GM18517 (cell line): ENCODE measurements at regions not wholly inside any gene's neighbourhood (a gene's known extent, or its start where the extent isn't known, plus 50 kb on each side); places are given as distances from the start of the nearest gene placed in this dataset.
"Not testable (repeated sequence)": the region's sequence is repeated elsewhere in the genome, so short reads cannot be mapped to it uniquely, and the experiment has no call there.

Source experiments
- ATAC-seq: cut with Tn5 transposase; IDR thresholded peaks from one replicate; pipeline ENCODE4 v1.9.1; 2021; ENCODE audit warnings: mild to moderate bottlenecking, moderate library complexity; ENCODE audit not compliant: unreplicated experiment

DNA sequence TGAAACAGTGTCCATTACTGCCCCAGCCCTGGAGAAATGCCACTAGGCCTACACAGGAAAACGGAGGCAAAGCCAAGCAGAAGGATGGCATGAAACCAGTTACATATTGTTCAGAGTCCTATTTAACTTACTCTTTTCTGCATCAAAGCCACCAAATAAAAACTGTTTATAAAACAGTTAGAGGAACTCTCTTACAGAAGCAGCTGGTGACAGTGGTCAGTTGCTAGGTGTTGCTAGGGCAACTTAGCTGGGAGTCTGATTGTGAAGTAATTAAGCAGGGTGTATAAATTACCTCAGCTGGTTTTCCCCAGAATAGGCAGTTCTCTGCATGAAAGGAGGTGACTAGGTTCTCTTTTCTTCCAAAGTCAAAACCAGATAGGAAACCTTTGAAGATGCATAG, 115.6 kb upstream of the ZBED5 start:
- ATAC-seq: no peak

DNA sequence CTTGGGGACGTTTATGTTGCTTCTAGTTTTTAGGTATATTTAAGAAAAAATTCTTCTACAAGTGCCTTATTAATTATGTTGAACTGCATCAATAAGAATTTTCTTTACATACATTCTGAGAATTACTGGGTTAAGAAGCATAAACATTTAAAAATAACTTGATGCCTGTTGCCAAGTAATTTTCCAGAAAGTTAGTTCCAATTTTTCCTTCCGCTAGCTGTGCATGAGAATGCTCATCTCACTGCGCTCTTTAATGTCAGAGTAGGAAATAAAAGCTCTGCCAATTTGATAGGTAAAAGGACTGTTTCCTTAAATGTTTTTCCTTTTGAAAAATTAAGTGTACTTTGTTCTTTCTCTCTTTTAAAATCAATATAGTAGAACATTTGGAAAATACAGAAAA, 113.1 kb upstream of the ZBED5 start:
- ATAC-seq: no peak

DNA sequence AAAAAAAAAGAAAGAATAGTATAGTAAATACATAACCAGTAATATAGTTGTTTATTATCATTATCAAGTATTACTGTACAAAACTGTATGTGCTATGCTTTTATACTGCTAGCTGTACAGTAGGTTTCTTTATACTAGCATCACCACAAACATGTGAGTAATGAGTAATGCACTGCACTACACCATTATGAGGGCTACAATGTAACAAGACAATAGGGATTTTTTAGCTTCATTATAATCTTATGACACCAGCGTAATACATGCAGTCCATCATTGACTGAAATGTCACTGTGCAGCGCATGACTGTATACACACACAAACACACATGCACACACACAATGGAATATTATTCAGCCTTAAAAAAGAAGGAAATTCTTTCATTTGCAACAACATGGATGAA, 111.5 kb upstream of the ZBED5 start:
- ATAC-seq: no peak

DNA sequence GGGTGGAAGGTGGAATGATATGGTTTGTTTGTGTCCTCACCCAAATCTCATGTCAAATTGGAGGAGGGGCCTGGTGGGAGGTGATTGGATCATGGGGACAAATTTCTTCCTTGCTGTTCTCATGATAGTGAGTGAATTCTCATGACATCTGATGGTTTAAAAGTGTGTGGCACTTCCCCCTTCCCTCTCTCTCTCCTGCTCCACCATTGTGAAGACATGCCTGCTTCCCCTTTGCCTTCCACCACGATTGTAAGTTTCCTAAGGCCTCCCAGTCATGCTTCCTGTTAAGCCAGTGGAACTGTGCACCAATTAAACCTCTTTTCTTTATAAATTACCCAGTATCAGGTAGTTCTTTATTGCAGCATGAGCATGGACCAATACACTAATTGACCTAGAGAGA, 99.0 kb upstream of the ZBED5 start:
- not testable (repeated sequence) for ATAC-seq

DNA sequence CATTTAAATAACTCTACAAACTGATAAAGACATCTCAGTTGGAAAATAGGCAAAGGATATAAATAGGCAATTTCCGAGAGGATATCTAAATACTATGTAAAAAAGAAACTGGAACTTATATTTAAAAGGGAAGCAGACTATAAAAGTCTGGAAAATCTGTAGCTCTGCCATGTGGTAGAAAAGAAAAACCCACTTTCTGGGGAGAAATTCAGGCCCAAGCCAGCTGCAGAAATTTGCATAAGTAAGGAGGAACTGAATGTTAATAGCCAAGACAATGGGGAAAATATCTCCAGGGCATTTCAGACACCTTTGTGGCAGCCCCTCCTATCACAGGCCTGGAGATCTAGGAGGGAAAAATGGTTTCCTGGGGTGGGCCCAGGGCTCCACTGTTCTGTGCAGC, 97.8 kb upstream of the ZBED5 start:
- ATAC-seq: no peak

DNA sequence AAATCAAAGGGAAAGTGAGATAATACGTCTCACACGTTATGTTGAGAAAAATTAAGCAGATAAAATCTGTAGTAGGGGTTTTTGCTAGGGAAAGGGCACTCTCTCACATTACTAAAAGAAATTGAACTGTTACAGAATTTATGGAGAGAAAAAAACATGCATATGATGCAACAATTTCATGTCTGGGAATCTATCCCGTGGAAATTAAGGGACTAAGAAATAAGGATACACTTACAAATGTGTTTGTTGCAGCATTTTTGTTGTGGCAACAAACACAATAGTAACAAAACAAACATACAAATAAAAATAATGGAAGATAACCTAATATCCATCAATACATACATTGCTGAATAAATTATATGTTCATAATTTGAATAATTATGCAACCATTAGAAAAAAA, 96.3 kb upstream of the ZBED5 start:
- no peak for ATAC-seq

DNA sequence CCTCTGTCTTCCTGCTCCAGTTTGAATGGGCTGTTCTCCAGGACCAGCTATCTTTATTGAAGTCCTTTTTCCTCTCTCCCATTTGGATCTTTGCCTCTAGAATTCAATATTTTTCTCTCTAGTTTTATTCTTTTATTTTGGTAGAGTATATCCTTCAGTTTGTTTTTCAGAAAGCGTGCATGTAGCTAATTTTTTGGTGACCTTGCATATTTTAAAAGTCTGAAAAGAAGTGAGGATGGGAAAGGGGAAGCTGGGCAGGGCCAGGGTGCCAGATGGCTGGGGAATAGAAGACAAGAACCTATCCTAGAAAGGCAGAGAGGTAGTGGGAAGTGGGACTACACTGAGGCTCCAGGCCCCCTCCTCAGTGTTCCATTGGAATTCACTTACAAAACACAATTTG, 95.0 kb upstream of the ZBED5 start:
- ATAC-seq: no peak

DNA sequence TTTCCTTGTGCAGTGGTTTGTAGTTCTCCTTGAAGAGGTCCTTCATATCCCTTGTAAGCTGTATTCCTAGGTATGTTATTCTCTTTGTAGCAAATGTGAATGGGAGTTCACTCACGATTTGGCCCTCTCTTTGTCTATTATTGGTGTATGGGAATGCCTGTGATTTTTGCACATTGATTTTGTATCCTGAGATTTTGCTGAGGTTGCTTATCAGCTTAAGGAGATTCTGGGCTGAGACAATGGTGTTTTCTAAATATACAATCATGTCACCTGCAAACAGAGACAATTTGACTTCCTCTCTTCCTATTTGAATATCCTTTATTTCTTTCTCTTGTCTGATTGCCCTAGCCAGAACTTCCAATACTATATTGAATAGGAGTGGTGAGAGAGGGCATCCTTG, 90.1 kb upstream of the ZBED5 start:
- not testable (repeated sequence) for ATAC-seq

DNA sequence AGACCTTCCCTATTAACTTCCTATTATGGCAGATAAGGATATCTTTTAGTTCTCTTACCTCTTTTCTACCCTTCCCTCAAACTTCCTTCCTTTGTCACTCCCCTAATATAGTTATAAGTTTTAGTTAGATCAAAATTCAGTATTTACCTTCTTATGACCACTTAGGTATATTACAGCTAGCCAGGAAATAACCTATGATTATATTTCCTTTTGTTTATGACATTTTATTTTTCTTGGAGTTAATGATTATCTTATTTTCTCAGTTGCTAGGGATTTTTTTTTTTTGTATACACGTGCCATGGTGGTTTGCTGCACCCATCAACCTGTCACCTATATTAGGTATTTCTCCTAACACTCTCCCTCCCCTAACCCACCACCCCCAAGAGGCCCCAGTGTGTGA, 88.2 kb upstream of the ZBED5 start:
- no peak for ATAC-seq

DNA sequence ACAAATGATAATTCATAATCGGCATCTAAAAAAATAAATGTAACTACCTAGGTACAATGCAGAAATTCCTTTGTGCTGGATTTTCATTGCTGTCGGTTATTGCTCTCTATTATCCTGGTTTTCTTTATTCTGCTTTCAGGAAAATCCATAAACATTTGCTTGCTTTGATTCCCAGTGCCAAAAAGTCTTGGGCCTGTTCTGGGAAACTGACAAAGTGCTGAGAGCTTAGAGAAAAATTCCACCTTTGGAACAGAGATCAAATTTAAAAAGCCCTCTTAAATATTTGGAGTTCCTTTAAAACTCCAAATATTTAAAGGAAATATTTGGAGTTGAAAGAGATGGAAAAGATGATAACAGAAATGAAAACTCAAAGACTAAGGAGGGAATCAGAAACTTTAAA, 87.3 kb upstream of the ZBED5 start:
- ATAC-seq: no peak

DNA sequence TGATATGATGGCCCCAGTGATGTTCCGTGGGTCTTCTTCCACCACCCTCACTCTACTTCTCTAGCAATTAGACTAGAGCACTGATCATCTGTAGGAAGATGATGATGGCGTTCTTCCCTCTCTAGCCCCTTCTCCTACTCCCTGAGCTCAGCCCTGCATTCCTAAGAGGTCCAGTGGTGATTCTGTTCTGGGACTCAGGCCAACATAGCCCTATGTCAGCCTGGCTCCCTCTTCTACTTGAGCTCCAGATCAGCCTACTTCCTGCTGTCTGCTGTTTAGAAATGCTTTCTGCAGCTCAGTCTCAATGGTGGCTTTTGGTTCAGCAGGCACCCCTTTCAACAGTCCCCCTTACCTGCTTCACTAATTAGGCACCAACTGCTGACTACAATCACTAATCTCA, 86.1 kb upstream of the ZBED5 start:
- ATAC-seq: no peak

DNA sequence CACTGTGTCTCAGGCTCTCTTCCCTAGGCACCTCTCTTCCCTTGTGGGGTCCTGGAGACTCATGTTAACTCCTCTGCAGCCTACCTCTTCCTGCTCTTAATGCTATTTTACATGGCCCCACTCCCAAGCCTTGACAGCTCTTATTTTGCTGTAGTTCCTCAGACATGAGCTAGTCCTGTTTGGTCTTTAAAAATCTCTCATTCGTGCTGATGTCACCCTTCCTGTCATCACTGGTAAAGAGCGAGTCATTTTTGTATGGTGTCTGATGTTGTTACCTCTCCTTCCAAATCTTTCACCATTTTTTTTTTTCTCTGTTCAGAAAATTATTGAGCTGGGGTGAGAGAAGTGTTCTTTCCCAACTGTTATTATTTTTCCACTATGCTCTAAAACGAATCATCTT, 84.8 kb upstream of the ZBED5 start:
- ATAC-seq: no peak

DNA sequence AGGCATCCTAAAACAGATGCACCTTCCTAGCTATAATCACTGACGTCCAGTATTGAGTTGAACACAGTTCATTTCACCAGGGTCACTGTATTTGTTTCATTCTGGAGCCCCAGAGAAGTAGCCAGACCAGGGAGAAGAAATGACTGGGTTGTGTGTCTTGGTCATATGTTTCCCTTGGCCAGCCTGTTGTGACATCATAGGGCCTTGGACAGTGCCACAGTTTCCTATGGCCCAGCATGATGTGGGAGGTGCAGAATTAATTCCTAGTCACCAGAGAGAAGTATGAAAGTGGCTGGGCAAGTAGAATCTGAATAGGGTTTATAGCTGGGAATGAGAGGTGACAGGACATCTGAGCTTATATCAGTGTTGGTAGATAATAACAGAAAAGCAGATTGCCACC, 84.0 kb upstream of the ZBED5 start:
- ATAC-seq: no peak

DNA sequence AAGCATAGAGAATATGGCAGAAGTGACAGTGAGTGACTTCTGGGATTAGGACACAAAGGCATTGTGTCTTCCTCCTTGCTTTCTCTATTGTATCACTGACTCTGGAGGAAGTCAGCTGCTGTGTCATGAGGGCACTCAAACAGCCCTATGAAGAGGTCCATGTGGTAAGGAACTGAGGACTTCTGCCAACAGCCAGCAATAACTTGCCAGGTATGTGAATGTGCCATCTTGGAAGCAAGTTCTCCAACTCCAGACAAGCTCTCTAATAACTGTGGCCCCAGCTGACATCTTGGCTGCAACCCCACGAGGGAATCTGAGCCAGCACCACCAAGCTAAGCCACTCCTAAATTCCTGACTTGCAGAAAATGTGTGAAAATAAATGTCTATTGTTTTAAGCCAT, 83.6 kb upstream of the ZBED5 start:
- no peak for ATAC-seq

DNA sequence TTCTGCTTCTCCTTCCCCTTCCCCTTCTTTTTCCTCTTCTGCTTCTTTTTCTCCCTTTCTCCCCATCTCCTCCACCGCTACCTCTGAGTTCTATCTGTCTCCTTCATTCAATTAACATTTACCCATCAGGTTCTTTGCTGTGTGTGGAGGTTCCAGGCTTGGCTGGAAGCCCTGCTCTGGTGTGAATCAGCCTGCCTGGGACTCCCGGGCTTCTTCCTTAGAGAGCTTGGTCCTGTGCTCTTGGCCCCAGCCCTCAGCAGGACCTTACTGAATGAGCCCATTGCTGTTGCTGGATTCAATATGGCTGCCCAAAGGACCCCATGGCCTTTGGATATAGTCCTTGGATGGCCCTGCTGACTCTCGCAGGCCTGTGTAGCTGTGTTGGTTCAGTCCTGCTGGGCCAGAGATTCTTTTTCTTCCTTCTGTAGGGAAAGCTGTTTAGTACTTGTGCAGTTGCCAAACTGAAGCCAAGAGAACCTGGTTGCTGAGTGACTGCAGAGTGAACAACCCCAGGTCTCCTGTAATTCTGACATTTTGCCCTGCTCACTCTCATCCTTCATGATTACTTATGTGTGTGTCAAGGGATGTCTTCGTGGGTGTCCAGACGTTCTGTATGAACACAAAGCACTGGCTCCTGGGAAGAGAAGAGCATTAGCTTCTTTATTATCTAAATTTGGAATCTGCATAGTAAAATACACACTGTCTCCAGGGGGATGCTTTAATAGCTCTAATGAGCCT, 81.0 kb upstream of the ZBED5 start:
- ATAC-seq: no peak

DNA sequence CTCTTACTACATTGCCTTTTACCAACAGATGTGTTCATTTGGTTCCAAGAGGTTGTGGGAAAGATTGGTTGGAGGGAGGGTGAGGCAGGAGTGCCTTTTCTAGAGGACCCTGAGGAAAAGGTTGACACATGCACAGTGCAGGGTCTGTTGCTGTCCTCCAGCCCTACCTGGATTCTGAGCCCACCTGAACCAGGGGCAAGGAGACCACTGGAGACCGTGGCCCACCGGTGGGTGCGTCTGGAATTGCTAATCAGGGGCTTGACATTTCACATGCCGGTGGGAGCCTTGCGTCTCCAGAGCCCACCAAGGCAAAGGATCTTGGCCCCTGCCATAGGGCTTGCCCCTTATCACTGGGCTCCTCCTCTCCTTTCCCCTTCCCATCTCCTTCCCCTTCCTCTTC, 80.4 kb upstream of the ZBED5 start:
- ATAC-seq: no peak

DNA sequence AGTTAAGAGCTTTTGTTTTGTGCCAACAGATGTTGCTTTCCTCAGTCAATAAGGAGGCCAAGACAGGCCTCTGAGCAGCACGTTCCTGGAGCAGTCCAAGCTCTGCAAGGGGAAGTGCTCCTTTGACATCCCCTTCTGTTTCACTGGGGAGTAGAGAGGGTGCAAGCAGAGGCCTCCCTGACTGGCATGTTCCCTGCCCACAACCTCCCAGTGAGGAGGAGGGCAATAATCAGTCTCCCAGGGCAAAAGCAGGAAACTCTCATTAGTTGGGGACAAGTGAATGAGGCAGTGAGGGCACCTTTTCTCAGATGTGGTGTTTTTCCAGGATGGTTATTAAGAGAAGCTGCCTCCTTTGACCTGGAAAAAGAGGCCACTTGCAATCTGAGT, 79.5 kb upstream of the ZBED5 start:
- ATAC-seq: no peak

DNA sequence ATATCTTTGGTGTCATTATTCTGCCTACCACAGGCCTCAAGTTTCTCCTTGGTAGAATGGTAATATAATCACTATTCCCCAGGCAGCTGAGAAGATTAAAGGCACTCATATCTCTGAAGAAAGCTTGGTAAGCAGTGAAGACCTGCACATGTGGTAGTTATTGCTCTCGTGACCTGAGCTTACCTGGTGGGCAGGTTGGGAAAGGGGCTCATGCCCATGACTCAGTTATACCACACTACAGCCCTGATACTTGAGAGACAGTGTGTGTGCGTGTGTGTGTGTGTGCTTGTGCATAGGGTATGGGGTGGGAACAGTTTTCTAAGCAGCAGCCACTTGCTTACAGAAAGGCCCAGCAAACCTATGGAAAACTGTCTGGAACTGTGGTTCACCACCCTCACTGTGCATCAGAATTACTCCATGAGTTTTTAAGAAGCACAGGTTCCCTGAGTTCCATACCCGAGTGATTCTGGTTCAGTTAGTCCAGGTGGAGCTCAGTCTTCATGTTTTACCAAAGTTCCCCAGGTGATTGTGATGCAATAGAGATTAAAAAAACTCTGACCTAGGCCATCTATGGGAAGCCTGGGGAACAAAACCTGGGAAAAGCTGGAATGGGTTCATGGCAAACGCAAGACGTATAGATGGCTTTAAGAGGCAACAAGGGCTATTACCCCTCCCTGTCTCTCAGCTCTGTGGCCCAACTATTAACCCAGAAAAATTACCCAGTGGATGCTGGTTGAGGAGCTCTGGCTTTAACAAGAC, 79.0 kb upstream of the ZBED5 start:
- ATAC-seq: no peak

DNA sequence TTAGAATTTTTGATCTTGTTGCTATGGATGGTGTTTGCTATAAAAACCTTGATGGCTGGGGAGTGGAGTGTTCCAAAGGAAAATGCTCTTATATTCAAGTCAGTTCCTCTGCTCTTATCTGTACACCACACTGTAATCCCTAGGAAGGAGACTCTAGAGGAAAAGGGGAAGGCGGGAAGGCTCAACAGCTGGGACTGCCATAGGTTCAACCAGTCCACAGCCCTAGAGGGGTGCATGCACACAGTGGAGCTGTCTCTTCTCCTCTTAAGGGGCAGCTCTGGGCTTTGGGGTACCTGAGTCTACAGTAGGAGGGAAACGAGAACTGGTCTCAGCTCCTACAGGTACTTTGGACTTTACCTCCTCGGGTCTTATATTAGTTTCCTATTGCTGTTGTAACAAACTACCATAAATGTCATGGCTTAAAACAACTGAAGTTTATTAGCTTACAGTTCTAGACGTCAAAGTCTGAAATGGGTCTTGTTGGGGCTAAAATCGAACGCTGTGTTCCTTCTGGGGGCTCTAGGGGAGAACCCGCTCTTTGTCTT, 77.2 kb upstream of the ZBED5 start:
- ATAC-seq: no peak

DNA sequence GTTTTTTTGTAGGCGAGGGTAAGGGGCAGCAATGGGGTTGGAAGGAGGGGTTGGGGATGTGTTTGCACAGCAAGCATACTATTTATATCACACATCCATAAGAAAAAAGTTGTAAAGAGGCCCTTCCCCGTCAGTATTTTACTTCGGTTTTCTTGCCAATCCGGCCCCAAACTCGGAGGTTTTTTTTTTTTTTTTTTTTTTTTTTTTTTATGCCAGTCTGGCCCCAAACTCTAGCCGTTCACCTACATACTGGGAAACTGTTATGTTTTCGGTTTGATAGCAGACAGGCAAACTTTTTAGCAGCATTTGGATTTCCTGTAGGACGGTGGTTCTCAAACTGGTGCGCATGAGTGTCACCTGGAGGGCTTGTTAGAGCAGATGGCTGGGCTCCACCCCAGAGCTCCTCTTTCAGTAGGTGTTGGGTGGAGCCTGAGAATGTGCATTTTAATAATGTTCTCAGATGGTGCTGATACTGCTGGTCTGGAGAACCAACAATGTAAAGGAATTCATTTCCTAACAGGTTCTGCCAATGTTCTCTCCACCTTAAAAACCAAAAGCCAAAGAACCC, 76.5 kb upstream of the ZBED5 start:
- no peak for ATAC-seq

DNA sequence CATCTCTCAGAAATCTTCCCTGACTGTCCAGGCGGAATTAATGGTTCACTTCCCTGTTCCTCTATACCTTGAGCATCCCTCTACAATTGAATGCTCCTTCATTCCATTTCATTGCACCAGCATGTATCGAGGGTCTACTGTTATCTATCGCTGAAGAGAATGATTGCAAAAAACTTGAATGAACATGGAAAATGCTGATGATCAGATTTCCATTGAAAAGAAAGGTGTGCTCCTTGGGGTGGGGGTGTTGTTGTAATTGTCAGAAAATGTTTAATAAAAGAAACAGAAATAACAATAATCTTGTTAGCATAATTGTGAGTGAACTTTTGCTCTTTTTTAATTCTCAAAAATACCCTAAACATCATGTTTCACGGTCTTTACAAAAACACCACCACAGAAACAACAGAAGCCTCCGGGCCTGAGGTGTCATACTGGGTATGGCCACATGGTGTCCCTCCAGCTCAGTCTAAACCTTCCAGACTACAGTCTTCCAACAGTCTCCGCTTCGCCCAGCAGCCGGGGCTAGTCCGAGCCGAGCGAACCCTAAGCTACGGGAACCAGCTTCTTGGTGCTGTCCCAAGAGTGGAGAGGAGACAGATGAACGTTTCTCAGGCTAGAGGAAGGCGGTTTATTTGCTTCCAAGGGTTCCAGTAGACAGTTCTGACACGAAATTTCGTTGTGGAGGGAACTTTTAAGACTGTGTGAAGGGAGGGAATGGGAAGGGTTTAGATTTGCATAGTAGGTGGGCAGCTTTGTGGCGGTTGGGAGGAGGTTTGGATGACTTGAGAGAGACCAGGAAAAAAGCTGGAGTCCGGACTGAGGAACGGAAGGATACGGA, 75.8 kb upstream of the ZBED5 start:
- ATAC-seq: peak; percentile 86
